ENCODE measurements at regions not wholly inside any gene's neighbourhood (a gene's known extent, or its start where the extent isn't known, plus 50 kb on each side); places are given as distances from the start of the nearest gene placed in this dataset.

- ATAC-seq (no peak), DNase-seq (ENCODE audit: low read depth, low spot score) (no peak)
- Histone ChIP-seq H3K27me3 (ENCODE audit: control insufficient read depth, insufficient read depth, low read length) (no peaks in the 10 kb centered on the region), H3K9me3 (ENCODE audit: control insufficient read depth, insufficient read depth, low read depth, low read length) (no peaks in the 10 kb centered on the region), H3K36me3 (ENCODE audit: control insufficient read depth, insufficient read depth, low read length) (no peaks in the 10 kb centered on the region), H3K4me3 (ENCODE audit: low read depth in 2 of 2, low read length in 2 of 2) (no peak overlapping the region), H3K27ac (ENCODE audit: low read length) (no peak overlapping the region), H3K4me1 (ENCODE audit: control insufficient read depth, insufficient read depth, low read length) (no peaks in the 10 kb centered on the region)
- ChIA-PET CTCF (no interaction called here), POLR2A (no interaction called here)
- in situ Hi-C loops (cut with HindIII; ENCODE audit: low pct_unique_long_range_greater_than_20kb, low sequenced_read_pairs) (no loop called here), intact Hi-C loops (cut with micrococcal nuclease; ENCODE audit: unreplicated experiment) (no loop called here)
- TF ChIP-seq TCF7L2 (IDR thresholded peaks at IDR 0.05; ENCODE audit: low read depth, low read length) (no peak), REST (IDR thresholded peaks at IDR 0.05; ENCODE audit: insufficient read depth in 1 of 2, low read depth in 2 of 2, low read length in 1 of 2) (no peak), SIN3A (IDR thresholded peaks at IDR 0.05; ENCODE audit: borderline replicate concordance, insufficient read depth, low read depth, low read length) (no peak), CTCF (IDR thresholded peaks at IDR 0.05) (no peak), POLR2AphosphoS5 (IDR thresholded peaks at IDR 0.05; ENCODE audit: low read depth, low read length) (no peak)
- no TSS peak for BruUV-seq (replicated peaks)
Measured at GRCh38 chr2:15845737-15846405, 94.5 kb upstream of the MYCN start.

GRCh38 chr2:15846626-15847025, 93.7 kb upstream of the MYCN start:
- no peak for TF ChIP-seq CTCF (IDR thresholded peaks at IDR 0.05)
- no peak for TF ChIP-seq TCF7L2 (IDR thresholded peaks at IDR 0.05; ENCODE audit: low read depth, low read length)
- ChIA-PET CTCF (no interaction called here), POLR2A (no interaction called here)
- no peaks in the 10 kb centered on the region for H3K27me3 ChIP-seq (ENCODE audit: control insufficient read depth, insufficient read depth, low read length)
- in situ Hi-C loops (cut with HindIII; ENCODE audit: low pct_unique_long_range_greater_than_20kb, low sequenced_read_pairs) (no loop called here), intact Hi-C loops (cut with micrococcal nuclease; ENCODE audit: unreplicated experiment) (no loop called here)
- ATAC-seq (no peak), DNase-seq (ENCODE audit: low read depth, low spot score) (no peak)
- no TSS peak for BruUV-seq (replicated peaks)
- H3K9me3 ChIP-seq (ENCODE audit: control insufficient read depth, insufficient read depth, low read depth, low read length): no peaks in the 10 kb centered on the region
- no peaks in the 10 kb centered on the region for H3K4me1 ChIP-seq (ENCODE audit: control insufficient read depth, insufficient read depth, low read length)
- no peaks in the 10 kb centered on the region for H3K36me3 ChIP-seq (ENCODE audit: control insufficient read depth, insufficient read depth, low read length)
- no peak overlapping the region for H3K27ac ChIP-seq (ENCODE audit: low read length)
- no peak overlapping the region for H3K4me3 ChIP-seq (ENCODE audit: low read depth in 2 of 2, low read length in 2 of 2)
